HEK293 (cell line): ENCODE measurements at regions not wholly inside any gene's neighbourhood (a gene's known extent, or its start where the extent isn't known, plus 50 kb on each side); places are given as distances from the start of the nearest gene placed in this dataset.

Experiments used
- ZNF747 ChIP-seq: fragments of 450-650 bp; formaldehyde crosslinking; IDR thresholded peaks from 2 replicates; pipeline ENCODE4 v1.5.1; 2016; ENCODE audit warnings: missing biosample characterization, missing genetic modification characterization
- TF ChIP-seq, protein P1 (sequence below): fragments of 450-650 bp; formaldehyde crosslinking; IDR thresholded peaks from 2 replicates; pipeline ENCODE4 v1.5.1; 2017; ENCODE audit warnings: missing biosample characterization, missing genetic modification characterization

DNA sequence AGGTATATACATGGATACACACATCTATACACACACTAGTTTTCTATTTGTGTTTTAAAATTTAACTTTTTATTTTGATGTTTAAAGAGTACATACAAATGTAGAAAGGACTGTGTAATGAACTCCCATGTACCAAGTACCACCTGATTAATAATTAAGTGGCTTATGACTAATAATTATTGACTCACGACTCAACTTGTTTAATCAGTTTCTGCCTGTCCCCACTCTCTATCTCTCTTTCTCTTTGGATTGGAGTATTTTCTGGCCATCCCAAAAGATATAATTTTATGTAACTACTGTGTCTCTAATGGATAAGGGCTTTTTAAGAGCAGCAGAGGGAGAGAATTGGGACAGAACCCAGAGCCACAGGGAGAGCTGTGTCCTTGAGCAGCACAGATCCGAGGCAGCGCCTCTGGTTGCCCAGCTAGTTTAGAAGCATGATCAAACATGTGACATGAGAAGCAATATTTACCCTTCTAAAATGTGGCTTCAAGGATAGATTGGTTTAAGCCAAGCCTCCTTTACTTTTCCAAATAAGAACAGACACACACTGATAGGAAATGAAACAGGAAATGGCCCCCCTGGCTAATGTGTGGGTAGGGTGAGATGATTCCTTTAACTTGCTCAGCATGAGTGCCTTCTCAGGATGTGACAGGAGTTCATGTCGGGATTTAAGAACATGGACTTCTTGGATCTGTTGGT is 81.0 kb downstream of the ERMARD start:
- TF ChIP-seq ZNF747 (tag by site-specific recombination), result no peak
- TF ChIP-seq, protein P1, sequence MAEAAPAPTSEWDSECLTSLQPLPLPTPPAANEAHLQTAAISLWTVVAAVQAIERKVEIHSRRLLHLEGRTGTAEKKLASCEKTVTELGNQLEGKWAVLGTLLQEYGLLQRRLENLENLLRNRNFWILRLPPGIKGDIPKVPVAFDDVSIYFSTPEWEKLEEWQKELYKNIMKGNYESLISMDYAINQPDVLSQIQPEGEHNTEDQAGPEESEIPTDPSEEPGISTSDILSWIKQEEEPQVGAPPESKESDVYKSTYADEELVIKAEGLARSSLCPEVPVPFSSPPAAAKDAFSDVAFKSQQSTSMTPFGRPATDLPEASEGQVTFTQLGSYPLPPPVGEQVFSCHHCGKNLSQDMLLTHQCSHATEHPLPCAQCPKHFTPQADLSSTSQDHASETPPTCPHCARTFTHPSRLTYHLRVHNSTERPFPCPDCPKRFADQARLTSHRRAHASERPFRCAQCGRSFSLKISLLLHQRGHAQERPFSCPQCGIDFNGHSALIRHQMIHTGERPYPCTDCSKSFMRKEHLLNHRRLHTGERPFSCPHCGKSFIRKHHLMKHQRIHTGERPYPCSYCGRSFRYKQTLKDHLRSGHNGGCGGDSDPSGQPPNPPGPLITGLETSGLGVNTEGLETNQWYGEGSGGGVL (tag by site-specific recombination), result no peak
